ENCODE measurements at regions not wholly inside any gene's neighbourhood (a gene's known extent, or its start where the extent isn't known, plus 50 kb on each side); places are given as distances from the start of the nearest gene placed in this dataset.
A peak's percentile ranks its signal among the peaks of the same experiment; 100 is the strongest.
"Not testable (repeated sequence)": the region's sequence is repeated elsewhere in the genome, so short reads cannot be mapped to it uniquely, and the experiment has no call there.

- not testable (repeated sequence) for DNase-seq
Measured at GRCh38 chr14:34381304-34381703, 80.7 kb downstream of the SPTSSA start.

GRCh38 chr14:34380471-34380845 lies 81.6 kb downstream of the SPTSSA start:
- DNase-seq = no peak

GRCh38 chr14:34379816-34380470 lies 82.1 kb downstream of the SPTSSA start:
- no peak for DNase-seq

- DNase-seq = no peak
Measured at GRCh38 chr14:34376649-34377267, 85.3 kb downstream of the SPTSSA start.

GRCh38 chr14:34374998-34375740 lies 86.9 kb downstream of the SPTSSA start:
- no peak for DNase-seq

- no peak for DNase-seq
Measured at GRCh38 chr14:34373191-34373590, 88.8 kb downstream of the SPTSSA start.

- no peak for DNase-seq
Measured at GRCh38 chr14:34372786-34373185, 89.3 kb downstream of the SPTSSA start.

- no peak for DNase-seq
Measured at GRCh38 chr14:34369648-34370030, 92.4 kb downstream of the SPTSSA start.

- no peak for DNase-seq
Measured at GRCh38 chr14:34368971-34369647, 92.9 kb downstream of the SPTSSA start.

GRCh38 chr14:34368115-34368970 lies 93.7 kb downstream of the SPTSSA start:
- DNase-seq = peak; percentile 10

GRCh38 chr14:34365309-34365915 lies 96.6 kb downstream of the SPTSSA start:
- DNase-seq = no peak

GRCh38 chr14:34364201-34364600 lies 97.8 kb downstream of the SPTSSA start:
- no peak for DNase-seq

GRCh38 chr14:34363733-34364134 lies 98.3 kb downstream of the SPTSSA start:
- DNase-seq = no peak

- no peak for DNase-seq
Measured at GRCh38 chr14:34362641-34363251, 99.3 kb downstream of the SPTSSA start.

GRCh38 chr14:34361504-34362011 lies 100.5 kb downstream of the SPTSSA start:
- no peak for DNase-seq

- DNase-seq = no peak
Measured at GRCh38 chr14:34359420-34360117, 102.5 kb downstream of the SPTSSA start.

GRCh38 chr14:34356264-34356654 lies 105.8 kb downstream of the SPTSSA start:
- no peak for DNase-seq

GRCh38 chr14:34355584-34356263 lies 106.3 kb downstream of the SPTSSA start:
- DNase-seq = no peak

GRCh38 chr14:34354556-34354955 lies 107.5 kb downstream of the SPTSSA start:
- DNase-seq = no peak

GRCh38 chr14:34350903-34351302 lies 111.1 kb downstream of the SPTSSA start:
- DNase-seq = no peak
